Stimulated activated CD4-positive, alpha-beta T cell treated with anti-CD3 and anti-CD28 coated beads, Interleukin-4, amount 100 ng/mL, for 4 hours (primary cell): ENCODE measurements at regions not wholly inside any gene's neighbourhood (a gene's known extent, or its start where the extent isn't known, plus 50 kb on each side); places are given as distances from the start of the nearest gene placed in this dataset.
"Not testable (repeated sequence)": the region's sequence is repeated elsewhere in the genome, so short reads cannot be mapped to it uniquely, and the experiment has no call there.

Source experiments
- DNase-seq, 2 experiments: peaks; one replicate each; pipeline ENCODE4 v3.0.0-alpha.2; 2020

DNA sequence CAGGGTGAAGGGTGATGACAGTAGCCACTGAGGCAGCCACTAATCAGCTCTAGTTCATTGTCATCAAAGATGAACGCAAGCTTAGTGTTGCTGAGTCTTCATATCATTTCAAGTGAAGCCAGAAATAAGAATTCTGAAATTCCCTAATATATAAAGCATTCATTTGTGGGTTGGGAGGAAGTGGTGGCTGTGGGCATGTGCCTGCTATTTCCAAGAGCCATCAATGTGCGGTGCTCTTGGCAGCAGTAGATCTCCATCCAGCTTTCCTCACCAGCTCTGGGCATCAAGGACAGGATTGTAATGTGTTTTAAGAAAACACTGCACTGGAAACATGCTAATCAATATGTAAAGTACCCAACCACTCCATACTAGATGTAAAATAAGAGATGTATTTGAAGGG, 202.5 kb upstream of the AHR start:
- DNase-seq: no peak

- no peak for DNase-seq
These were observed 200.7 kb upstream of the AHR start for GRCh38 chr7:17097668-17098297.

GRCh38 chr7:17098515-17098914, 199.9 kb upstream of the AHR start:
- no peak for DNase-seq

DNA sequence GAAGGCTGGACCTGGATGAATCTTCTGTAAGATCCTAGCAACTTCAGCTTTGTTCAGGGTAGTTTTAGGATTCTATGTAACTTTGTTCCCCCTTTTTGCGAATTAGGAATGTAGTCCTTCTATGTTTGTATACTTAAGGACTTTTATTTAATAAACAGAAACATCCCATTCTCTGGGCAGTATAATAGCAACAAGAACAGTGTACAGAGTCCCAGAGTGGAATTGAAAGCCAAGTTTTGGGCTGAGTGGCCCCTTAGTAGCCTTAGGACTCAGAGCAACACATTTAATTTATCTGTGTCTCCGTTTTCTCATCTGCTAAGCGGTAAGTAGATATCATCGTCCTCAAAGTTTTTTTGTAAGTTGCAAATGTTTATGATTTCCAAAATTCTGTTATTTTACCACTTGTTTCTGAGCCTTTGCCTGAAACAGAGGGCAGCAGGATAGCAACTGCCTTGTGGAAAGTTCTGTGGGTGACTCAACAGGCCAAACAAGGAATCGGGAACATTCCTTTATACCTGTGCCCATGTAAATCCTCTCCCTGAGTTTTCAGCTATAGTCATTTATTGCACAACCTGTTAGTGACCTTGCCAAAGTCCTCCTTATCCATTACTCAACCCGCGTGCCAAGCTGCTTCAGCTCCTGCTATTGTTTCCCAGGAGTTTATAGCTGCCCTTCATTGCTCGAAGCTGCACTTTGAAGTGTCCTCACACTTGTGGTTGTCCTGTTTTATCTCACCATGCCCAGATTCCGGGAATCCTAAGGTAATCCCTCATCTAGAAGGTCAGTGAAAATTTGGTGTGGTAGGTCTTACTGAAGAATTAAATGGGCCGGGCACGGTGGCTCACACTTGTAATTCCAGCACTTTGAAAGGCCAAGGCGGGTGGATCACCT, 199.1 kb upstream of the AHR start:
- no peak for DNase-seq

DNA sequence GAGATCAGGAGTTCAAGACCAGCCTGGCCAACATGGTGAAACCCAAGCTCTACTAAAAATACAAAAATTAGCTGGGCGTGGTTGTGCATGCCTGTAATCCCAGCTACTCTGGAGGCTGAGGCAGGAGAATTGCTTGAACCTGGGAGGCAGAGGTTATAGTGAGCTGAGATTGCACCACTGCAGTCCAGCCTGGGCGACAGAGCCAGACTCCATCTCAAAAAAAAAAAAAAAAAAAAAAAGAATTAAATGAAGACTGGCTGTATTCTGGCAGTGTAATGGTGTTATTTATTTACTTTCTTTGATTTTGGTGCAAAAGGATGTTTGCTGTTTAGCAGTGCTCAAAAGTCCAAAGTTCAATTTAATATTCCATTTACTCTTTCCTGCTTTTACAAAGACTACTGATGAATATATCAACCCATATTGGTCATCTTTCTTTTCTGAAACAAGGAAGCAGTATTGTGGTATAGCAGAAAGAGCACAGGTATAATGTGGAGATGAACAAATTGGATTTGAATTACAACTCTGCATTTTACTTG, 198.4 kb upstream of the AHR start:
- DNase-seq: not testable (repeated sequence)

DNA sequence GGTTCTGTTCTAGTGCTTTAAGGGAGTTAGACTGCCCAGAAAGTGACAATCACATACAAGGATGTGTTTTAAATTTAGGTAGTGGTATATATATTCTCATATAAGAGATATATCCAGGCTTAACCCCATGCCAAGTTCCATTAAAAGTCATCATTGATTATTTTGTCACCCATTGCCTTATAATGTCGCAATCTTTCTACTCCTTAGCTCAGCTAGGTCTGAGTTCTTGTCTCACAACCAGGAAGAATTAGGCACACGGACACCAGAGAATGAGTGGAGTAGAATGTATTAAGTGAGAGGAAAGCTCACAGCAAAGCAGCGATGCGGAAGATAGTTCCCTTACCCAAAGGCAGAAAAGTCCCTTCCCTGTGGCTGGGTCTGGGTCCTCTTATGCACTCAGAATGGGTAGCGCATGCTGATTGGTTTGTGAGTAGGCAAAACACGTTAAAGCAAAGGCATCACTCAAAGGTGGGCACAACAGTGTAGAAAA, 197.2 kb upstream of the AHR start:
- DNase-seq: no peak

GRCh38 chr7:17103170-17103569, 195.3 kb upstream of the AHR start:
- DNase-seq: no peak

GRCh38 chr7:17103984-17104383, 194.5 kb upstream of the AHR start:
- no peak for DNase-seq

DNA sequence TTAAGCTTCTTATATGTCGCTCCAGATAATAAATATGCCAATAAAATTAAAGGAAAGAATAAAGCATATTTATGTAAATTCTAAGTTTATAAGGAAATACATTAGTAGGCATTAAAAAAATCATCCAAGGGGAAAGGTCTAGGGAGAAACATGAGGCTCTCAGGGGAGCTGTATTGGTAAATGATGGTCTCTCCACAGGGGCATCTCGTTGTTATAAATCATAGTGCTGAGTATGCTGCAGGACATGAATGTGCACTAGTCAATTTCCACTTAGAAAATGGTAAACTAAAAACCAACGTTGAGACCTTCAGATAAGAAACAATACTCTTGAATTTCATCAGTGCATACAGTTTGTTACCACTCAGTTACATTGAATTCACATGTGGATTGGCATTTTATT, 194.0 kb upstream of the AHR start:
- no peak for DNase-seq

DNA sequence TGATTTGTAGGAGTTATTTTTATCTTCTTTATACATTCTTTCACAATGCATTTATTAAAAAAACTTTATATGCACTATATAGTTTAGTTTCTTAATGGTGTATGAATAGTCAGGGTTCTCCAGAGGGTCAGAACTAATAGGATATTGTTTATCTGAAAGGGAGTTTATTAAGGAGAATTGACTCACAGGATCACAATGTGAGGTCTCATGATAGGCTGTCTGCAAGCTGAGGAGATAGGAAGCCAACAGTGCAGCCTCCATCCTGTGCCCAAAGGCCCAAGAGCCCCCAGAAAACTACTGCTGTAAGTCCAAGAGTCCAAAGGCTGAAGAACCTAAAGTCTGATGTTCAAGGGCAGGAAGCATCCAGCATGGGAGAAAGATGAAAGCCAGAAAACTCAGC, 192.8 kb upstream of the AHR start:
- no peak for DNase-seq

DNA sequence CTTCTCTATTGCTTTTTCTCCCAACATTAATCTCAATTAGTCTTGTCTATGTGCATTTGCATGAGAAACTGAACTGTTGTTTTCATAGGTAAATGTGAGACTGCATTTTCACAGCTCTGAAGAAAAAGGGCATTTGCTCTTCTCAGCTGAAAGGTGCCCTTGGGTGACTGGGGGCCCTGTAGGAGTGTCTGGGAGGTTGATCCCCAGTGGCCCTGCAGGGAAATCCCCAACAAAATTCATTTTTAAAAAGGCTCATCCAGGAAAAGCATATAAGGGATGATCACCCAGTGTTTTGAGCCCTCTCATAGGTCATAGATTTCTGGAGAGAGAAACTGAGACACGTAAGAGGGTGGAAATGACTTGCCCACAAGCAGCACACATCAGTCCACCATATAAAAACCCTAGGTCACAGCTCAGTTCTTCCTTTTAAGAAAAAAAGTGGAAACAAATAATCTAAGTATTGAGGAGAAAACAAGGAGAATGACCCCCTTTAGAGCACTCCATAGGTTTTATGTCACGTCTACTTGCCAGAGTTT, 190.3 kb upstream of the AHR start:
- DNase-seq: no peak

DNA sequence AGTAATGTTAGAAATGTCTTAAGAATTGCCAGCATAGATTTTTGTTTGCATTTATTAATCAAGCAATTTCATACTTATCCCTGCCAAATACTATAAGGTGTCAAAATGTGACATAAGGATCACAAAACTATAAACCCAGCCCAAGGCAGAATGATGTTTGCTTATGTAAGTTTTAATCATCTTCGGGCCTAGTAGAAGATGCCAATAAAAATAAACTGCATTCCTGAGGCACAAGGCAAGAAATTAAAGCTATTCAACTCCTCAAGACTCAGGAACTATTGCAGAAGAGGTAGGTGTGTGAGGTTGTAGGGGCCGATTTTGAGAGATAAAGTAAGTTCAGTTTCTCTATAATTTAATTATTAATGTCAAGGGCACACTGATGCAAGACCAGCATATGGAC, 189.4 kb upstream of the AHR start:
- DNase-seq: no peak

- DNase-seq: not testable (repeated sequence)
These were observed 184.7 kb upstream of the AHR start for GRCh38 chr7:17113770-17114169.

- no peak for DNase-seq
These were observed 180.0 kb upstream of the AHR start for GRCh38 chr7:17118412-17118811.

DNA sequence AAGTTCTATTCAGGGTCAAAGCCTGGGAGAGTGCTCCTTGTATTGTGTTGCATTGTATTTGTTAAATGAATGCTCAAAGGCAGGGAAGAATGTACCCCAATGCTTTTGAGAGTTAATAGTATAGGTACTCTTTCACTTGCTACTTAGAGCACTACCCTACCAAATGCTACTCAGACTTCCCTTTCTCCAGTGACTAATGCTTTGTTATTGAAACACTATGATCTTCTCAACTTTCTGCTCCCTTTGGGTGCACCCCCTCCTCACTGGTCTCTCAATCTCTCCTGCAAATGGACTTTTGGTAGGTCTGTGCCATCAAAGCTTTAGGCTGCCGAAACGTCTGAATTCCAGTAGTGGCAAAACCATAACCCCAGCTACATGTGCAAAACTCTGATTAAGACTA, 177.7 kb upstream of the AHR start:
- DNase-seq: no peak

- DNase-seq: no peak
These were observed 176.8 kb upstream of the AHR start for GRCh38 chr7:17121671-17122070.

- DNase-seq: no peak
These were observed 175.4 kb upstream of the AHR start for GRCh38 chr7:17123020-17123419.

- no peak for DNase-seq
These were observed 171.8 kb upstream of the AHR start for GRCh38 chr7:17126413-17127268.

DNA sequence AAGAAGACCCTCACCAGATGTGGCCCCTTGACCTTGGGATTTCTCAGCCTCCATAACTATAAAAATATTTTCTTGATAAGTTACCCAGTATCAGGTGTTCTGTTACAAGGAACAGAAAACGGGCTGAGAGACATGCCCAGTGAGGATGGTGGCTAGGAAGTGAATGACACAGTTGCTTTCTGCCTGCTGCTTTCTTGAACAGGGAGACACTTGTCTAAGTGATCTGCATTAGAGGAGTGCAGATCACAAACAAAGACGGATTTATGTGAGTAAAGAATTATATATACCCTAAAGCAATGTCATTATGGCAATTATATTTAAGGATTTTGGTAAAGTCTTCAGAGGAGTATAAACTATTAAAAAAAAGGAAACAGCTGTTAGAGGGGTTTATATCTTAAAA, 169.2 kb upstream of the AHR start:
- DNase-seq: no peak

DNA sequence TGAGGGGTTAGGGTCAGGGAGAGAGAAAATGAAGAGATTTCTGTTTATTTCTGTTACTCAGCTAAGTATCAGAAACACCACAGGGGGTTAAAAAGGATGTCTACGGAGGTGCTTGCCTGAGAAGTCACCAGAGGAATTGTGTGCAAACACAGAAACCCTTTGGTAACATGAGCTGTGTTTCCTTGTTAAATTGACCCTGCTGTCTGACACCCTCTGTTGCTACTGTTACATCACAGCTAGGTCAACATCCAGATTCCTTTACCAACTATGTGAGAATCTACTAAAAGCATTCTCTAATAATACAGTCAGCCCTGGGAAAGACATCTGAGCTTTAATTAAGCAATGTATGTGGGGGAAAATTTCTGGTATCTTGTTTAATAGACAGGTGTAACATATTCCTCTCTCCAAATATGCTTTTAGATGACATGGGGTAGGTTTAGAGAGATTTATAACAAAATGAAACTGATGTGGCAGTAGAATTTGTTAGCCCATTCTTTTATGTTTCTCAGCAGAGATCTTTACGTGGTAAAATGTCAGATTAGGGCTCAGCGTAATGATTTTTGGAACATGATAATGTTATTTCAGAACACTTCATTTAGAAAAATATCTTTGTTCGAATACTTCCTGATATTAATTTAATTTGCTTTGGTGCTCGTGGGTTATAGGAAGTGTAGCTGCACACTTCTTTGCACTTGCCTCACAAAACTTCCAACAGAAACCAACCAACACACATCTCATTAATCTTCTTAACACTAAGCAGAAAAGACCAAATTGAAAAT, 168.0 kb upstream of the AHR start:
- DNase-seq: no peak

DNA sequence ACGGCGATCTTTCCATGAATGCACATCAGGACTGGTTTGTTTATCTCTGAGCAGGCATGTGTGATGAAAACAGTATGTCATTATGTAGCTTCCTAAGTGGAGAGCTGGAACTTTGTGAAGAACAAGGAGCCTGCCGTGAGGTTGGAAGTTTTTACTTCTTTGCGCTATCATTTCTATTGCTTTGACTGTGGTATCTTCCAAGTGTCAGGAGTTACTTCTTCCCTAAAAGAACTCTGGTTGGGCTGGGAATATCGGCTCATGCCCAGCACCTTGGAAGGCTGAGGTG, 167.4 kb upstream of the AHR start:
- no peak for DNase-seq

DNA sequence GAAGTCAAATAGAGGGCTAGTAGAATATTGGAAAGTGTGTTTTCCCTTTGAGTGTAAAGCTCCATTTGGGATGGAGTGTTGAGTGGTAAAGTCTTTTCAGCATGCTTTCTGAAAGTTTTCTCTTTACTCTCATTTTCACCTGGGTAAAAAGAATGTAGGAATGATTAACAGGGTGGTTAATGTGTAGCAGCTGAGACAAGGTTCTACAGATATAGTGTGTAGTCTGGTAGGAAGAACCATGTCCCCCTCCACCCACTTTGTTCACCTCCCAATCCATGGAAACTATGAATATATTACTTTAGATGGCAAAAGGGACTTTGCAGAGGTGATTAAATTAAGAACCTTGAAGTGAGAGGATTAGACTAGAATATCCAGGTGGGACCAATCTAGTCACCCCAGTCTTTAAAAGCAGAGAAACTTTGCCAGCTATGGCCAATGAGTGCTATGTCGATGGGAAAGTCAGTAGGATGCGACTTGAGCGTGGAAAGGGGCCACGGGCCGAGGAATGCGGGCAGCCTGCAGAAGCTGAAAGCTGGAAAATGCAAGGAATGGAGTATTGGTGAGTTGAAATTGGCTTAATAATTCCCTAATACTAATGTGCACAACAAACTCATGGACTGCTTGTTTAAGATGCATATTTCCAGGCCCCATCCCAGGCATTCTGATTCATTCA, 166.3 kb upstream of the AHR start:
- no peak for DNase-seq
